ENCODE measurements at regions not wholly inside any gene's neighbourhood (a gene's known extent, or its start where the extent isn't known, plus 50 kb on each side); places are given as distances from the start of the nearest gene placed in this dataset.
"Not testable (repeated sequence)": the region's sequence is repeated elsewhere in the genome, so short reads cannot be mapped to it uniquely, and the experiment has no call there.

- Histone ChIP-seq H3K4me1 (replicated peaks; ENCODE audit: insufficient read depth) (no peaks in the 10 kb centered on the region), H3K36me3 (ENCODE audit: low read depth) (no peaks in the 10 kb centered on the region), H3K9me3 (ENCODE audit: insufficient read depth, low read depth) (no peaks in the 10 kb centered on the region; the same call in 1 of the 2 replicates), H3K27ac (no peak overlapping the region), H3K4me2 (no peak overlapping the region), H2AFZ (no peak overlapping the region), H3F3A (ENCODE audit: insufficient read depth, low read depth) (no peaks in the 10 kb centered on the region), H4K20me1 (ENCODE audit: insufficient read depth) (no peaks in the 10 kb centered on the region), H3K79me2 (ENCODE audit: low read depth) (no peaks in the 10 kb centered on the region), H3K9me2 (ENCODE audit: insufficient read depth) (no peaks in the 10 kb centered on the region; the same call in 1 of the 2 replicates), H3K27me3 (ENCODE audit: insufficient read depth, low read depth) (no peaks in the 10 kb centered on the region), H3K4me3 (no peak overlapping the region)
- BruUV-seq (replicated peaks): no TSS peak
- ChIA-PET POLR2A (ENCODE audit: unreplicated experiment) (no interaction called here), CTCF (no interaction called here)
- intact Hi-C loops (cut with micrococcal nuclease; ENCODE audit: unreplicated experiment): no loop called here
- TF ChIP-seq CTCF (conservative IDR thresholded peaks at IDR 0.05) (no peak), EZH2 (IDR thresholded peaks at IDR 0.05; ENCODE audit: low read depth) (no peak)
- DNase-seq: no peak
These were observed 170.3 kb downstream of the HHIPL2 start for GRCh38 chr1:222377428-222378088.

- H3K27me3 ChIP-seq (ENCODE audit: insufficient read depth, low read depth); H3K9me3 ChIP-seq (ENCODE audit: insufficient read depth, low read depth); H3K27ac ChIP-seq; BruUV-seq (replicated peaks); H2AFZ ChIP-seq; POLR2A ChIA-PET (ENCODE audit: unreplicated experiment); H3K79me2 ChIP-seq (ENCODE audit: low read depth); H3K4me2 ChIP-seq; DNase-seq; H3K36me3 ChIP-seq (ENCODE audit: low read depth); H3K9me2 ChIP-seq (ENCODE audit: insufficient read depth); H3K4me3 ChIP-seq; H4K20me1 ChIP-seq (ENCODE audit: insufficient read depth); CTCF ChIA-PET; H3K4me1 ChIP-seq (replicated peaks; ENCODE audit: insufficient read depth); intact Hi-C loops (cut with micrococcal nuclease; ENCODE audit: unreplicated experiment); H3F3A ChIP-seq (ENCODE audit: insufficient read depth, low read depth): not testable (repeated sequence)
These were observed 171.1 kb downstream of the HHIPL2 start for GRCh38 chr1:222376791-222377190.

- Histone ChIP-seq H3K9me2 (ENCODE audit: insufficient read depth) (no peaks in the 10 kb centered on the region; the same call in 1 of the 2 replicates), H3K79me2 (ENCODE audit: low read depth) (no peaks in the 10 kb centered on the region), H3F3A (ENCODE audit: insufficient read depth, low read depth) (no peaks in the 10 kb centered on the region; the same call in 1 of the 2 replicates), H3K4me1 (replicated peaks; ENCODE audit: insufficient read depth) (peaks cover 12% of the 10 kb centered on the region), H3K4me3 (no peak overlapping the region), H3K36me3 (ENCODE audit: low read depth) (no peaks in the 10 kb centered on the region), H3K9me3 (ENCODE audit: insufficient read depth, low read depth) (no peaks in the 10 kb centered on the region), H3K4me2 (no peak overlapping the region), H3K27ac (no peak overlapping the region), H4K20me1 (ENCODE audit: insufficient read depth) (no peaks in the 10 kb centered on the region), H3K27me3 (ENCODE audit: insufficient read depth, low read depth) (no peaks in the 10 kb centered on the region), H2AFZ (no peak overlapping the region)
- no peak for TF ChIP-seq CTCF (conservative IDR thresholded peaks at IDR 0.05)
- no peak for TF ChIP-seq EZH2 (IDR thresholded peaks at IDR 0.05; ENCODE audit: low read depth)
- intact Hi-C loops (cut with micrococcal nuclease; ENCODE audit: unreplicated experiment): no loop called here
- CTCF ChIA-PET: no interaction called here
- BruUV-seq (replicated peaks): no TSS peak
- POLR2A ChIA-PET (ENCODE audit: unreplicated experiment): no interaction called here
- DNase-seq: no peak
These were observed 172.2 kb downstream of the HHIPL2 start for GRCh38 chr1:222375701-222376100.

Data from PC-9 (cell line).